LNCAP (cell line): ENCODE measurements at regions not wholly inside any gene's neighbourhood (a gene's known extent, or its start where the extent isn't known, plus 50 kb on each side); places are given as distances from the start of the nearest gene placed in this dataset.

Experiments
- TF ChIP-seq, protein P1 (sequence below): fragments of 450-650 bp; IDR thresholded peaks from 2 replicates; pipeline ENCODE4 v1.5.1; 2017; ENCODE audit warnings: mild to moderate bottlenecking

DNA sequence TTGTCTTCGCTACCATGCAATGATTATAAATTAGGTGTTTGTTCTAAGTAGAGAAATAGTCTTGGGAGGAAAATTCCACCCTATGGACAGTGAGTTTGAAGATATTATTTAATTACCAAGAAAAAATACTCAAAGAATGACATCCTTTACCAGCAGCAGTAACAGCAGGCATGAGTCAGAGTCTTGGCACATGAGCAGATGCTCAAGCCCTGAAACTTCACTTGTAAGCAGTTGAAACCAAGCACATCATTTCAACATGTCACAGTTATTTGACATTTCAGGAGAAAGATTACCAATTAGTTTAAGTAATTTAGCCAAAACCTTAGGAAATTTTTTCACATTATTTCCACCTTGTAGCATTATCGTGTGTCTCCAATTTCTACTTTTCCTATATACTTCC, 99.2 kb downstream of the C12orf50 start:
- TF ChIP-seq, protein P1, sequence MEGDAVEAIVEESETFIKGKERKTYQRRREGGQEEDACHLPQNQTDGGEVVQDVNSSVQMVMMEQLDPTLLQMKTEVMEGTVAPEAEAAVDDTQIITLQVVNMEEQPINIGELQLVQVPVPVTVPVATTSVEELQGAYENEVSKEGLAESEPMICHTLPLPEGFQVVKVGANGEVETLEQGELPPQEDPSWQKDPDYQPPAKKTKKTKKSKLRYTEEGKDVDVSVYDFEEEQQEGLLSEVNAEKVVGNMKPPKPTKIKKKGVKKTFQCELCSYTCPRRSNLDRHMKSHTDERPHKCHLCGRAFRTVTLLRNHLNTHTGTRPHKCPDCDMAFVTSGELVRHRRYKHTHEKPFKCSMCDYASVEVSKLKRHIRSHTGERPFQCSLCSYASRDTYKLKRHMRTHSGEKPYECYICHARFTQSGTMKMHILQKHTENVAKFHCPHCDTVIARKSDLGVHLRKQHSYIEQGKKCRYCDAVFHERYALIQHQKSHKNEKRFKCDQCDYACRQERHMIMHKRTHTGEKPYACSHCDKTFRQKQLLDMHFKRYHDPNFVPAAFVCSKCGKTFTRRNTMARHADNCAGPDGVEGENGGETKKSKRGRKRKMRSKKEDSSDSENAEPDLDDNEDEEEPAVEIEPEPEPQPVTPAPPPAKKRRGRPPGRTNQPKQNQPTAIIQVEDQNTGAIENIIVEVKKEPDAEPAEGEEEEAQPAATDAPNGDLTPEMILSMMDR, result no peak

DNA sequence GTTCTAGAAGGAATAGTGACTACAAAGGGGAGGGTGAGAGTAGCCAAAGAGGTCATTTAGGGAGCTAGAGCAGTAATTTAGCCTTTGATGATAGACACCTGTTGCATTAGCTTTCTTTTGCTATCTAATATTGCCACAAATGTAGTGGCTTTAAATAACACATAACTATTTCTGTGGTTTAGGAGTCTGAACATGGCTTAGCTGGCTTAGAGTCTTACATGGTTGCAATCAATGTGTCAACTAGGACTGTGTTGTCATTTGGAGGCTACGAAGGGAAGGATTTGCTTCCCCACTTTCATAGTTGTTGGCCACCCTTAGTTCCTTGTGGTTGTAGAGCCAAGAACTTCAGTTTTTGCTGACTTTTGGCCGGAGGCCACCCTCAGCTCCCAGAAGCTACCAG, 99.9 kb downstream of the C12orf50 start:
- TF ChIP-seq, protein P1, result no peak

DNA sequence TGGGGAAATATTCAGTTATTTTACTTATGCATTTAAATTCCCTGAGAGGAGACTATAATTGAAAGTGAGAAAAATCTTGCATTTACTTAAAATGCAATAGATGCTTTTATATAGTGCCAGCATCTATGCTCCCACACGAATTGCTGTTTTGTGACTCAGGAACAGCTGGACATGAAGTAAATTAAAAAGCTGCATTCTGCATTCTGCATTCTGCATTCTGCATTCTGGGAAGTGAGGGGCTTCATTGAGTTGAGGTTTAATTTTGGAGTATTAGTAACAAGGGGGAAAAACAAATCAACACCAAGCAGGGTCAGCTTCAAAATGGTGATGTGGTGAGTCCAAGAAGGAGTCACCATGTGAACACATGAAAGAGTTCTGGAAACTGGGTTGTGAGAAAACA, 101.2 kb downstream of the C12orf50 start:
- TF ChIP-seq, protein P1, result no peak

DNA sequence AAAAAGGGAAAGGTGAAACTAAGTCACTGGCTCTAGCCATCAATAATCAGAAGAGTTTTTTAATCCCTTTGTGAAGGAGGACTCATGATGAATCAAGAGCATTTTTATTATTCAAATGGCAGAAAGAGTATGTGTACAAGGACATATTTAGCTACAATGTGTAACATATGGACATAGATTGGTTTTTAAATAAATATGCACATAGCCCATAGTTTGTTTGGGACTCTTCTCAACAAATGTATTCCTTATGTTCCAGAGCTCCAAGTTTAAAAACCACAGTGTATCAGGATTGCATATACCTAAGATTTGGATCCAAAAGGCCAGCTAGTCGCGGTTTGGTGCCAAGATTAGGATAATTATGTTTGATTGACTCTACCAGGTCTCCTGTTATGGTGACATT, 104.2 kb downstream of the C12orf50 start:
- TF ChIP-seq, protein P1, result no peak

DNA sequence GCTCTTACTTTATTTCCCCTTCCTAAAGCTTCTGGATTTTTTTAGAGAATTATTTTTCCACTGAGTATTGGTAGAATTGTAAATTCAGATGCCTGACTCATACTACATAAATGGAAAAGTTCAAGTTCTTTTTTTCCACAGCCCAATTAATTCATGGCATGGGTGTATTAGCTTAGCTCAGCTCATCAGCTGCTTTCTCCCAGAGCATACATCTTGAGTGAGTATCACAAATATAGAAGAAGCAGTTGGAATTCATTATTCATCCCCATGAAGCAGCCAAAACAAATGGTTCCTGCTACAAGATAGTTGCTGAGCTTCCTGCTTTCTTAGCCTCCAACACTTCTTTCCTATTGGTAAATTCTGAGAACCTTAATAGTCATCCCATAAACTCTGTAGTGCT, 105.1 kb downstream of the C12orf50 start:
- TF ChIP-seq, protein P1, result no peak

DNA sequence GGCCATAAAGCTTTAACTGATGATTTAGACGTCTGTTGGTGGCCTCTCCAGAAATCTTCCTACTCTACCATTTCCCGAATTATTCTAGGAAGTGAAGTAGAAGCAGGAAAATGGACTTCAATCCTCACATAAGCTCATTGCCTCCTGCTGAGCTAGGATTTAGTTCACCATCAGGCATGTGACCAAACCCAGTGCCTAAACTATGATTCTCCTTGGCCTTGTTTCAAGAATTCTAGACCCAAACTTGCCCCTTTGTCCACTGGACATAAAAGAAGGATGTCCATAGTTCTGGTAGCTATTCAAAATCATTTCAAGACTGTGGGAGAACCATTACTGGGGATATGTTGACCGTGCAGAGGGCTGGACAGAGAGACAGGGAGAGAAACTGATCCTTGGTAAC, 105.8 kb downstream of the C12orf50 start:
- TF ChIP-seq, protein P1, result no peak

DNA sequence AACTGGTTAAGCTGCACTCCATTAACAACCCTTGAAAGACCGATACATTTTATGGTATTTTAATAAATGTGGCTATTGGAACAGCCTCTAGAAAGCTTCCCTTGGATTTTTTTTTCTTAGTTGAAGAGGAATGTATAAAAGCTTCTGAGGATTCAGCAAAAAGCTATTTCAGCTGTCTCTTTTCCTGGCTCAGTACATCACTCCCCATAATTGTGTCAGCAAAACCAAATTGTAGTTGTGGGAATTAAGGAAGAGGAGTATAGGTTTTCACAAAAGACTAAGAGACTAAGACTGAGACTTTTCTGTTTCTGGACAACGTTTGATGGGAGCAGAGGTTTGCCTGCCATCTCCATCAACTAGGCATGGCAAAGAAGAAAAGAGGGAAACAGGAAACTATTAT, 106.5 kb downstream of the C12orf50 start:
- TF ChIP-seq, protein P1, result no peak

DNA sequence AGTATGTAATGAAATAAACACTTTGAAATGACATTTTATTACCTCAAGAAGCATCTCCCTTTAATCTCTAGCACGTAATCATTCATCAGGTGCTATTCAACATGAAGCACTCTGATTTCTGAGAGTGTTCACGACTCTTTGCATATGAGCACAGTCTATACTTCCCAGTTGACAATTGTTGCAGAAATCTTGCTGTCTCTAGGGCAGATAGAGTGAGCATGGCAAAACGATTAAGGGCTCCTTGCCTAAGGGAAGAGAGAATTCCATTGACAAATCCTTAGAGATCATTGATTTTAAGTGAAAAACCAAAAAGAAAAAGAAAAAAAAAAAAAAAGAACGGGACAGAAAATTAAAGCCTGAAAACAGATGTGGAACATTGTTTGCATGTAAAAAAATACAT, 107.6 kb downstream of the C12orf50 start:
- TF ChIP-seq, protein P1, result no peak
